ENCODE measurements at regions not wholly inside any gene's neighbourhood (a gene's known extent, or its start where the extent isn't known, plus 50 kb on each side); places are given as distances from the start of the nearest gene placed in this dataset.
A peak's percentile ranks its signal among the peaks of the same experiment; 100 is the strongest.

DNA sequence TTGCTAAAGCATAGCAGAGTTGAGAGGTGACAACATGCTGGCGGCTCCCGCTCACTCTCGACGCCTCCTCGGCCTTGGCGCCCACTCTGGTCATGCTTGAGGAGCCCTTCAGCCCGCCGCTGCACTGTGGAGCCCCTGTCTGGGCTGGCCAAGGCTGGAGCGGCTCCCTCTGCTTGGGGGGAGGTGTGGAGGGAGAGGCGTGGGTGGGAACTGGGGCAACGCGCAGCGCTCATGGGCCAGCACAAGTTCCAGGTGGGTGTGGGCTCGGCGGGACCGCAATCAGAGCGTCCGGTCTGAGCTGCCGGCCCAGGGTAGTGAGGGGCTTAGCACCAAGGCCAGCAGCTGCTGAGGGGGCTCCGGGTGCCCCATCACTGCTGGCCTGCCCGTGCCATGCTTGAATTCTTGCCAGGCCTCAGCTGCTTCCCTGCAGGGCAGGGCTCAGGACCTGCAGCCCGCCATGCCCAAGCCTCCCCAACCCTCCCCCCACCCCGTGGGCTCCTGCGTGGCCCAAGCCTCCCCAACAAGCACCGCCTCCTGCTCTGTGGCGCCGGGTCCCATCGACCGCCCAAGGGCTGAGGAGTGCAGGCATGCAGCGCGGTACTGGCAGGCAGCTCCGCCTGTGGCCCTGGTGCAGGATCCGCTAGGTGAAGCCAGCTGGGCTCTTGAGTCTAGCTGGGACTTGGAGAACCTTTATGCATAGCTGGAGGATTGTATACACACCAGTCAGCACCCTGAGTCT lies 2052.8 kb upstream of the CELF4 start:
- TF ChIP-seq, protein P1, sequence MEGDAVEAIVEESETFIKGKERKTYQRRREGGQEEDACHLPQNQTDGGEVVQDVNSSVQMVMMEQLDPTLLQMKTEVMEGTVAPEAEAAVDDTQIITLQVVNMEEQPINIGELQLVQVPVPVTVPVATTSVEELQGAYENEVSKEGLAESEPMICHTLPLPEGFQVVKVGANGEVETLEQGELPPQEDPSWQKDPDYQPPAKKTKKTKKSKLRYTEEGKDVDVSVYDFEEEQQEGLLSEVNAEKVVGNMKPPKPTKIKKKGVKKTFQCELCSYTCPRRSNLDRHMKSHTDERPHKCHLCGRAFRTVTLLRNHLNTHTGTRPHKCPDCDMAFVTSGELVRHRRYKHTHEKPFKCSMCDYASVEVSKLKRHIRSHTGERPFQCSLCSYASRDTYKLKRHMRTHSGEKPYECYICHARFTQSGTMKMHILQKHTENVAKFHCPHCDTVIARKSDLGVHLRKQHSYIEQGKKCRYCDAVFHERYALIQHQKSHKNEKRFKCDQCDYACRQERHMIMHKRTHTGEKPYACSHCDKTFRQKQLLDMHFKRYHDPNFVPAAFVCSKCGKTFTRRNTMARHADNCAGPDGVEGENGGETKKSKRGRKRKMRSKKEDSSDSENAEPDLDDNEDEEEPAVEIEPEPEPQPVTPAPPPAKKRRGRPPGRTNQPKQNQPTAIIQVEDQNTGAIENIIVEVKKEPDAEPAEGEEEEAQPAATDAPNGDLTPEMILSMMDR (conservative IDR thresholded peaks at IDR 0.05; ENCODE audit: control insufficient read depth, insufficient read depth, low read depth, low read length): no peak
- no peak for DNase-seq (ENCODE audit: low read depth)
- H3K4me3 ChIP-seq (ENCODE audit: control insufficient read depth, low read depth, low read length): no peak overlapping the region

DNA sequence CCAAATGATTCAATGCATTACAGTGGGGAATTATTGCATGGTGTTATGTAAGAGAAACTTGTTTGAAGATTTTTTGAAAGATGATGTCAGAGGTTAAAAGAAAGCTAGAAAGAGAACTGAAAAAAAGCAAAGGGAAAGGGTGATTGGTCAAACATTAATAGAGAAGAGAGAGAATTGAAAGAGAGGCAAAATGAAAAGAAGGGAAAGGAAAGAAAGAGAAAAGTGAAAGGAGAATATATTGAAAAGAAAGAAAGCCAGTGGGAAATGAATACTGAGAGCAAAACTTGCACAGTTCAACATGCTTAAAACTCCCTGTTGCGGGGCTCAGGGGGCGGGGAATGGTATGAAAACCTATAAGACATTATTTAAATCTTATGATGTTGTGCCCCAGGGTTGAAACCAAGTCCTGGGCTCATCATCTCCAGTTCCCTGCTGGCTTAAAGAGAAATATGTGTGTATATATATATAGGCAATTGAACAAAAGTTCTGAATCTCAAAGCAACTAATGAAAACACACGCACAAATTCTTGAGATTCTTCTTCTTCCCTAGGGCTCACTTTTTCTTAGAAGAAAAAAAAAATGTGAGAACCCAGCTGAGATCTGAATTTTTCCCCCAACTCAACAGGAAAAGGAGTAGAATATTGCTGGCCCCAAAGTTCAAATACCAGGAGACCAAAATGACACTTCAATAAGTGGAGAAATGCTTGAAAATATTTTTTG lies 2045.9 kb upstream of the CELF4 start:
- TF ChIP-seq, protein P1 (conservative IDR thresholded peaks at IDR 0.05; ENCODE audit: control insufficient read depth, insufficient read depth, low read depth, low read length): no peak
- no peak overlapping the region for H3K4me3 ChIP-seq (ENCODE audit: control insufficient read depth, low read depth, low read length)
- no peak for DNase-seq (ENCODE audit: low read depth)

DNA sequence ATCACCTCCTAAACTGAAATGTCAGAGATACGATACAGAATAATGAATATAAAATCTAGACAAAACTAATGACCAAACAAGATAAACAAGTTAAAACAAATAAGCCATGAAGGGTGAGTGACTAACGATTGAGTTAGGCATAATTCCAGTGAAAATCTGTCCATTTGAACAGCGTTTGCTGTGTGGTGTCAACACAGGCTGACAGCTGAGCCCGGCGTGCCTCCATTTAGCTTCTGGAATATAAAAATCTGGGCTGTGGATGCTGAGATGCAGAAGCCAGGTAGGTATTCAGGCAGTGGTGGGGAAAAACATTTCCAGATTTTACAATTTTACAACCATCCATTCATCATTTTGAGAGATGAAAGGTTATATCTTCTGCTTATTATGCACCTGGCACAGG lies 2041.4 kb upstream of the CELF4 start:
- H3K4me3 ChIP-seq (ENCODE audit: control insufficient read depth, low read depth, low read length): no peak overlapping the region
- TF ChIP-seq, protein P1 (conservative IDR thresholded peaks at IDR 0.05; ENCODE audit: control insufficient read depth, insufficient read depth, low read depth, low read length): no peak
- no peak for DNase-seq (ENCODE audit: low read depth)

DNA sequence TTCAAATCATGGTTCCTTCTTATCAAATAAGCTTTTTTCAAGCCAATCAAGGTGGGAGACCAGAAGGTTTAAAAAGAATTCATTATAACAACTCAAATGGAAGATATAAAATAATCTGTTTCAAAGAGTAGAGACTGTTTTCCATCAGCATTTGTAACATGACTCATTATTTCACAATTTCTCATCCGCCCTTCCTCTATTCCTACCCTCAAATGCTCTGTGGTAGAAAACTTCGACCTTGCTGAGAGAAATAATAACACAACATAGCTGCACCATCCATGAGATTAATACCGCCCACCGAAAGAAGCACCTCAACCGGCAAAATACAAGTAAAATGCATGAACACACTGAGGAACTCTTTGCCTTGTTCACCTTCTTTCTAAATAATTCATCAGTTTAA lies 2039.2 kb upstream of the CELF4 start:
- peak; percentile 65 for DNase-seq (ENCODE audit: low read depth)
- TF ChIP-seq, protein P1 (conservative IDR thresholded peaks at IDR 0.05; ENCODE audit: control insufficient read depth, insufficient read depth, low read depth, low read length): no peak

DNA sequence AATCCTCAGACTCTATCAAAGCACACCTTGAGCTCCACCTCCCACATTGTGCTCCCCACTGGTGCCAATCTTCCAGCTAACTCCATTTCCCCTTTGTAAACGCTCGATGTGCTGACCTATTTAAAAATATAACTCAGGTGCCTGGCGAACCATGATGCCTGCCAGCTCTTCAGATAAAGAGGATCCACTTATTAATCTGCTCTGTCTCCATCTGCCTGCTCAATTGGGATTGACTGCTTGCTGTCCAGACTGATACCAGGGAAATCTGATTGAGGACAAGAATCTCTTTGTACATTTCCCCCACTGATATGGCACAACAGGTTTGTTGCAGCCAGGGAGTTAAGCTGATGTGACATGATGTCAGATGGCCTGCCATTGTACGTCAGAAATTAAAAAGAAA lies 2036.5 kb upstream of the CELF4 start:
- no peak overlapping the region for H3K4me3 ChIP-seq (ENCODE audit: control insufficient read depth, low read depth, low read length)
- TF ChIP-seq, protein P1 (conservative IDR thresholded peaks at IDR 0.05; ENCODE audit: control insufficient read depth, insufficient read depth, low read depth, low read length): no peak
- DNase-seq (ENCODE audit: low read depth): no peak

More for the DNA sequence above, 2039.2 kb upstream of the CELF4 start:
- H3K4me3 ChIP-seq (ENCODE audit: control insufficient read depth, low read depth, low read length): no peak overlapping the region

DNA sequence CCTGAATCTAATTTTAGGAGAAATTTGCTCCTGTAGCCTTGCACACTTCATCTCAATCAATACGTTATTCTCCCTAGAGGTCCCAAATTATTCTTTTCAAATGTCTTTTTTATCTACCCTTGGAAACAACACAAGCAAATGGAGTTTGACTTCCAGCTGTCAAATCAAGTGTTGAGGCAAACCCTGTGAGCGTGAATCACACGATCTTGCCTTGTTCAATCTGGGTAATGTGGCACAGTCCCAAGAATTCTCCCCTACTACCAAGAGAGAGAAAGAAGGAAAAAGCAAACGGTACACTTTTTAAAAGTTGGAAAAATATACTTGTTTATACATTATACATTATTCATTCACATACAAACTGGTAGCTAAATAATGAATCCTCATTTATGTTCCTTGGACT lies 2035.3 kb upstream of the CELF4 start:
- peak; percentile 6 for DNase-seq (ENCODE audit: low read depth)

More for the DNA sequence above, 2035.3 kb upstream of the CELF4 start:
- TF ChIP-seq, protein P1 (conservative IDR thresholded peaks at IDR 0.05; ENCODE audit: control insufficient read depth, insufficient read depth, low read depth, low read length): no peak
- H3K4me3 ChIP-seq (ENCODE audit: control insufficient read depth, low read depth, low read length): no peak overlapping the region

Measured in fibroblast of mammary gland (primary cell).